Central memory CD8-positive, alpha-beta T cell (primary cell): ENCODE measurements at regions not wholly inside any gene's neighbourhood (a gene's known extent, or its start where the extent isn't known, plus 50 kb on each side); places are given as distances from the start of the nearest gene placed in this dataset.

Experiments
- ATAC-seq: fragments of 150-1000 bp; cut with Tn5 transposase; replicated peaks from 2 replicates; pipeline ENCODE4 v1.10.0; 2022; ENCODE audit warnings: mild to moderate bottlenecking, moderate FRiP score, moderate number of reproducible peaks; ENCODE audit not compliant: poor library complexity, severe bottlenecking; ENCODE audit errors: extremely low read depth
- DNase-seq, 2 donors: peaks; one replicate each; pipeline ENCODE4 v3.0.0; 2021; ENCODE audit warnings: low spot score in 2 of 2
- H3K27ac Mint-ChIP-seq: one replicate; pipeline ENCODE4 v1.8.0; 2022; ENCODE audit warnings: low read depth, mild to moderate bottlenecking, moderate library complexity, mixed read lengths
- H3K27me3 Mint-ChIP-seq: one replicate; pipeline ENCODE4 v1.8.0; 2022; ENCODE audit warnings: mixed read lengths
- H3K36me3 Mint-ChIP-seq: one replicate; pipeline ENCODE4 v1.8.0; 2022; ENCODE audit warnings: mild to moderate bottlenecking, moderate library complexity, mixed read lengths; ENCODE audit not compliant: insufficient read depth
- H3K4me1 Mint-ChIP-seq: one replicate; pipeline ENCODE4 v1.8.0; 2022; ENCODE audit warnings: mixed read lengths
- H3K4me3 Mint-ChIP-seq: one replicate; pipeline ENCODE4 v1.8.0; 2022; ENCODE audit warnings: mild to moderate bottlenecking, moderate library complexity, mixed read lengths
- H3K9me3 Mint-ChIP-seq: one replicate; pipeline ENCODE4 v1.8.0; 2022; ENCODE audit warnings: mixed read lengths

DNA sequence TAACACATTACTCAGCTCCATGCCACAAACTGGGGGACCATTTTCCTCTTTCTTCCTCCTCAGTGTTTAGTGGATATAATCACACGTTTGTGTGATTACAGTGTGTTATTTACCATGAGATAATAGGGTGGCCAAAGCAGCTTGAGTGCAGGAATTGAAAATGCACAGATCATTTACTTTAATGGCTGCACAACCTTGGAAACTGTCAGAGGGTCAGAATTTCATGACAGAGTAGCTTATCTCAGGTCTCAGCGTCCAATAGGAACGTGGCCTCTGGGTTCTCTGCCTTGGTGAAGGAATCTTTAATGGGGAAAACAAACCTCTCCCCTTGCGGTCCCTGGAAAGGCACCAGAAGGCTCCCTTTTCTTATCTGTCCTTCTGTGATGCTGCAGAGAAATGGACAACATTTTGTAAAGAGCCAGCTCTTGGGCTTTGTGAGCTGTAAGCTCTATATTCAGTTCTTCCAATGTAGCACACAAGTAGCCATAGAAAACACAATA, 87.4 kb upstream of the CD180 start:
- H3K4me1 Mint-ChIP-seq = no peaks in the 10 kb centered on the region
- H3K9me3 Mint-ChIP-seq = no peaks in the 10 kb centered on the region
- no peaks in the 10 kb centered on the region for H3K36me3 Mint-ChIP-seq
- no peak overlapping the region for H3K4me3 Mint-ChIP-seq
- DNase-seq (no peak), ATAC-seq (no peak)
- no peak overlapping the region for H3K27ac Mint-ChIP-seq
- H3K27me3 Mint-ChIP-seq = no peaks in the 10 kb centered on the region

DNA sequence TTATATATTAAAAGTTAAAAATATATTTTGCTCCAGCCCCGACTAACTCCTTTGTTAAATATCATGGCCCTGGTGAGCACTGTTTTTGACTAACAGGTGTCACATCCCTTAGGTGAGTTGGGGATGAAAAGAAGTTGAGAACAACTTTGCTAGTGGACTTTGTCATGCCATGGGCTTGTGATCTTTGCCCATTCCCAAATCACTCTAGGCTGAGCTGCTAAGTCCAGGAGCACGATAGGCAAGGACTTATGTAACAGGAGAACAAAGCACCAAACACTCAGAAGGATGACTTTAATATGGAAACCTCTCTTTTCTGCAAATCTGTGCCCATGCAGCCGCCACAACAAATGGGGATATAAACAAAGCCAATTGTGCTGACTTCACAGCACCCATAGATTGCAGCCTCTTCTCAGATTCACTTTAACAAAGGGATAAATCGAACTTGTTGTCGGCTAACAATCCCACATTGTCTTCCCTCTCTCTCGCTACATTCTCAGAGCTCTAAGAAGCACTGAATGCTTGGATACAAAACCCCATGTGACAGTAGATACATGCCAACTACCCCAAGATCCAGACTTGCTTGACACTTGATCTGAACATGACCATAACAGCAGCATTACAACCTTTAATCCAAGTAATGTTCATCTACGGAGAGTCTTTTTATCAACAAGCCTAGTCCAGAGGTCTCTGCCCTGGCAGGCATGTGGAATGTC, 86.8 kb upstream of the CD180 start:
- H3K36me3 Mint-ChIP-seq = no peaks in the 10 kb centered on the region
- ATAC-seq (no peak), DNase-seq (no peak)
- H3K27me3 Mint-ChIP-seq = no peaks in the 10 kb centered on the region
- H3K9me3 Mint-ChIP-seq = peaks cover 4% of the 10 kb centered on the region
- no peak overlapping the region for H3K27ac Mint-ChIP-seq
- no peaks in the 10 kb centered on the region for H3K4me1 Mint-ChIP-seq
- H3K4me3 Mint-ChIP-seq = no peak overlapping the region

- peak overlapping the region; percentile 10 for H3K27ac Mint-ChIP-seq
- DNase-seq (no peak), ATAC-seq (no peak)
- H3K4me3 Mint-ChIP-seq = no peak overlapping the region
- peaks cover 7% of the 10 kb centered on the region for H3K9me3 Mint-ChIP-seq
- no peaks in the 10 kb centered on the region for H3K27me3 Mint-ChIP-seq
- no peaks in the 10 kb centered on the region for H3K36me3 Mint-ChIP-seq
- no peaks in the 10 kb centered on the region for H3K4me1 Mint-ChIP-seq
Observed at GRCh38 chr5:67281874-67282273, 85.3 kb upstream of the CD180 start.

DNA sequence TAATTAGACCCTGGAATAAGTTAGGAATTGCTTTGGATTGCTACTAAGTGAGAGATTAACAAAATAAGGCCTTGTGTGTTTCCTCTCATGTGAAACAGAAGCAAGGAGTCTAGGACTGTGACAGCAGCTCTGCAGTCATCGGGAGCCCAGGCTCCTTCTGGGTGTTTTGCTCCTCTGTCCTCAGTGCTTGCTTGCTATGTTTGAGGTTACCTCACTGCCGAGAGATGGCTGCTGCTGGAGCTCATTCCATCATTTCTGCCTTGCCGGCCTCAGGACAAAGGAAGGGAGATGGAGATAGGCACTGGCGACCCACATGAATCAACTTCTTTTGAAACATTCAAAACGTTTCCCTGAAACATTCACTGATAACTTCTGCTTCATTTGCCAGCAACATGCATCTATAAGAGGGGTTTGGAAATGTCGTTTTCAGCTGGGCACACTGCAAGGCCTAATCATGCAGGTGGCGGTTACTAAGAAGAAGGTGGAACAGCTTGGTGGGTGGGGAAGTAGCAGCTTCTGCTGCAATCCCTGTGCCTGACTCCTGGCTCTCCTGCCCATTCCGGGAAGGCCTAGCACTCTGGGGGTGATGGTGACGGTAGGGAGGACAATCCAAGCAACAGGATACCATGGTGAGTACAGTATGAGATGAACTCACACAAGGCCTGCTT, 77.2 kb upstream of the CD180 start:
- ATAC-seq (no peak), DNase-seq (no peak)
- Mint-ChIP-seq H3K27me3 (no peaks in the 10 kb centered on the region), H3K36me3 (no peaks in the 10 kb centered on the region), H3K4me1 (no peaks in the 10 kb centered on the region), H3K9me3 (peaks cover 7% of the 10 kb centered on the region), H3K4me3 (no peak overlapping the region), H3K27ac (no peak overlapping the region)

- no peak overlapping the region for H3K4me3 Mint-ChIP-seq
- H3K4me1 Mint-ChIP-seq = no peaks in the 10 kb centered on the region
- H3K9me3 Mint-ChIP-seq = no peaks in the 10 kb centered on the region
- H3K36me3 Mint-ChIP-seq = no peaks in the 10 kb centered on the region
- no peak overlapping the region for H3K27ac Mint-ChIP-seq
- DNase-seq (no peak), ATAC-seq (no peak)
- no peaks in the 10 kb centered on the region for H3K27me3 Mint-ChIP-seq
Observed at GRCh38 chr5:67272453-67273130, 76.0 kb upstream of the CD180 start.

DNA sequence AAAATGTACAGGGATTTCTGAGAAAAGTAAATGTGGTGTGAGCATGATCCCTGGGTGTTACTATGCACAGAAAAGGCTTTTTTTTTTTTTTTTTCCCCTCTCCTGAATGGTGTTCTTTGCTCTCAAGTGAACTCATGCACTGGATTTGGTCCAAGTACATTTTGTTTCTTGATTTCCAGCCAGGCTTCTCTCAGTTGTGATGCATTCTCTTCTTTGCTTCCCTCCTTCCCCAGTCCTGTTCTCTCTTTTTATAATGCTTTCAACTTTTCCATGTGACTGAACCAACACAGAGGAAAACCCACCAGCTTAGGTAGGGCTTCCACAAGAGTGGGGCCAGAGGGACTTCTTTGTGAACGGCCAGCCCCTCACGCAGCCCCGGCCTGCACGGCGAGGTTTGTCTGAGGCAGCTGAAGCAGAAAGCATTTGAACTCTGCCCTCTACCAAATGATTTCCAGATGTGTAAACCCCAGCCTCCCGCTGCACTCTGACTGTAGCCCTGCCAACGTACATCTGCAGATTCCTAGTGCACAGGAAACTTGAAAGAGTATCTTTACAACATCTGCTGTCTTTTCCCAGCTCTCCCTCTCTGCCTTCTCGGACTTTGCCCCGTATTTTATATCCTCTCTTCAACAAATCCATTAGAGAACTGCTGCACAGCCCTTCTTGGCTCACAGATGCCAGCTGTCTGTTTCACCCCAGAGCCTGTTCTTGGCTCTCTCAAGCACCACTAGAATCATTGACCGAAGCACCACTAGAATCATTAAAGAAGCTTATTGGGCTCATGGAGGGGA, 71.8 kb upstream of the CD180 start:
- Mint-ChIP-seq H3K9me3 (no peaks in the 10 kb centered on the region), H3K27ac (no peak overlapping the region), H3K27me3 (no peaks in the 10 kb centered on the region), H3K4me1 (no peaks in the 10 kb centered on the region), H3K36me3 (no peaks in the 10 kb centered on the region), H3K4me3 (no peak overlapping the region)
- ATAC-seq (no peak), DNase-seq (no peak)

GRCh38 chr5:67267512-67268216, 71.1 kb upstream of the CD180 start:
- H3K27ac Mint-ChIP-seq = no peak overlapping the region
- H3K36me3 Mint-ChIP-seq = no peaks in the 10 kb centered on the region
- no peak overlapping the region for H3K4me3 Mint-ChIP-seq
- DNase-seq (no peak), ATAC-seq (no peak)
- no peaks in the 10 kb centered on the region for H3K9me3 Mint-ChIP-seq
- H3K4me1 Mint-ChIP-seq = no peaks in the 10 kb centered on the region
- no peaks in the 10 kb centered on the region for H3K27me3 Mint-ChIP-seq

GRCh38 chr5:67266654-67267350, 70.2 kb upstream of the CD180 start:
- Mint-ChIP-seq H3K36me3 (no peaks in the 10 kb centered on the region), H3K9me3 (no peaks in the 10 kb centered on the region), H3K27me3 (no peaks in the 10 kb centered on the region), H3K4me3 (no peak overlapping the region), H3K4me1 (no peaks in the 10 kb centered on the region), H3K27ac (no peak overlapping the region)
- DNase-seq (no peak), ATAC-seq (no peak)

DNA sequence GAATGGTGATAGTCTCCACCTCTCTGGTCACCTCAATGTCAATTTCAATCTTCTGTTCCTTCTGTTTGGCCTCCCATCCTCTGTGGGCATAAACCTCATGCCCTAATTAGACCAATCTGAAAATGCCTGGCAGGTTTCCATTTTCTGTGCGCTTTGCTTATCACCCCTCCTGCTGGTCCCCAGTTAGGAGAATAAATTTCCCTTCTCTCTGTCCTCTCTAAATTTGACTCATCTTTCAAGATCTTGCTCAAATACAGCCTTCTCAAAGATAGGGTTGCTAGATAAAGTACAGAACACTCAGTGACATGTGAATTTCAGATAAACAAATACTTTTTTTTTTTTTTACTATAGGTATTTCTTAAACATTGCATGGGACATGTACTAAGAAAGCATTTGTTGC, 69.4 kb upstream of the CD180 start:
- H3K36me3 Mint-ChIP-seq = no peaks in the 10 kb centered on the region
- no peak overlapping the region for H3K4me3 Mint-ChIP-seq
- ATAC-seq (no peak), DNase-seq (no peak)
- no peak overlapping the region for H3K27ac Mint-ChIP-seq
- H3K4me1 Mint-ChIP-seq = no peaks in the 10 kb centered on the region
- no peaks in the 10 kb centered on the region for H3K27me3 Mint-ChIP-seq
- no peaks in the 10 kb centered on the region for H3K9me3 Mint-ChIP-seq

DNA sequence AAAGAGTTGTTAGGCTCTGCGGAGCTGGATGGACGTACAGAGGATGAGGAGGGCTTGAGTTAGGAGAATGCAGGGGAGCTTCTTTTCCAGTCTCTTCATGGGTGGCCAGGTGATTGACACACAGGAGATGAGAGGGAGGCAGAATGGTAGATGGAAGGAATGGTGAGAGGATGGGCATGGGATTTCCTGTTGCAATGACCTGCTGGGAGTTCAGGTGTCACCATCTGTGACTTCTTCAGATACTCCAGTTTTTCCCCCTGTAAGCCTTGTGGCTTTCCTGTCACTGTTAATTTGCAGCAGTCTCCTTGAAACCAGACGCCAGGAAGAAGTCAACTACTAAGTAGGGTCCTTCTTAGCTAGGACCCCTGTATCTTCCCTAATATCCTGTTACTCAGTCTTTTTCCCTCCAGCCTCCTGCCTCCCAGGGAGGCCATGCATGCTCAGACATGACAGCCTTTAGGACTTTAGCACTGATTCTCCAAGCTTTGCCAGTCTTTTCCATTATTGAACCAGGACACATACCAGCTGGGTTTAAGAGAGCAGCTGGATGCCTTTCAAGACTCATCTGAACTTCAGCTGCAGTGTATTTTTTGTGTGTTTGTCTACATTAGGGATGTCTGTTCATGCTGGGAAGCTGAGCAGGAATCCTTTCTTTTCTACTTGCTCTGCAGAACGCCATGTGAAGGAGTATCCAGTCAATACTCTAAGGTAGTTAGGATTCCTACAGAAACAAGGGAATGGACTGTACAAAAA, 67.2 kb upstream of the CD180 start:
- no peaks in the 10 kb centered on the region for H3K27me3 Mint-ChIP-seq
- no peak overlapping the region for H3K4me3 Mint-ChIP-seq
- no peaks in the 10 kb centered on the region for H3K4me1 Mint-ChIP-seq
- H3K36me3 Mint-ChIP-seq = no peaks in the 10 kb centered on the region
- no peaks in the 10 kb centered on the region for H3K9me3 Mint-ChIP-seq
- no peak for ATAC-seq
- DNase-seq = no peak
- no peak overlapping the region for H3K27ac Mint-ChIP-seq

DNA sequence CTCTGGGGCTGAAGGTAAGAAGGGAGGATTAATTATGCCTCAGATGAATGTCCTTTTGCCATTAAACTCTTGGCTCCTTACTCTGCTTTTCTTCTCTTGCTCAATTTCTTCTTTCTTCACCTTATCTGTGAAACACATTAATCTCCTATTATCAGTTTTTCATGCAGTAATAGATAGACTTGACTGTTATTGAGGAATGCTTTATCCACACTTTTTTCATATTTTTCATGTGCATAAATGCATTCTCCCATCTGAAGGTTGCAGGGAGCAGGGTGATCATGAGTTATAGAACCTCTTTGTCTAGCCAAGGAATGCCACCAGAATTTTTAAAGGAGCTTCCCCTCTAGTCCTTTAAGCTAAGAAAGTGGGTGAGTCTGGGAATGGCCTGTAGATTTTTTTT, 66.4 kb upstream of the CD180 start:
- Mint-ChIP-seq H3K27ac (no peak overlapping the region), H3K4me3 (no peak overlapping the region), H3K4me1 (no peaks in the 10 kb centered on the region), H3K9me3 (no peaks in the 10 kb centered on the region), H3K36me3 (no peaks in the 10 kb centered on the region), H3K27me3 (no peaks in the 10 kb centered on the region)
- DNase-seq (no peak), ATAC-seq (no peak)
